GM12864 (cell line): ENCODE measurements at regions not wholly inside any gene's neighbourhood (a gene's known extent, or its start where the extent isn't known, plus 50 kb on each side); places are given as distances from the start of the nearest gene placed in this dataset.
"Not testable (repeated sequence)": the region's sequence is repeated elsewhere in the genome, so short reads cannot be mapped to it uniquely, and the experiment has no call there.

Source experiments
- DNase-seq: peaks from one replicate; pipeline ENCODE4 v3.0.0-alpha.2; 2011; ENCODE audit warnings: low read depth
- H3K4me3 ChIP-seq: 2 replicates; pipeline ENCODE4 v1.5.1; 2011; ENCODE audit warnings: mild to moderate bottlenecking, low read depth, low read length, control low read depth
- TF ChIP-seq, protein P1 (sequence below): IDR thresholded peaks from 2 replicates; pipeline ENCODE4 v1.5.1; 2011; ENCODE audit warnings: low read depth, mild to moderate bottlenecking, moderate library complexity, low read length, control low read depth, inconsistent platforms; ENCODE audit errors: missing control alignments

DNA sequence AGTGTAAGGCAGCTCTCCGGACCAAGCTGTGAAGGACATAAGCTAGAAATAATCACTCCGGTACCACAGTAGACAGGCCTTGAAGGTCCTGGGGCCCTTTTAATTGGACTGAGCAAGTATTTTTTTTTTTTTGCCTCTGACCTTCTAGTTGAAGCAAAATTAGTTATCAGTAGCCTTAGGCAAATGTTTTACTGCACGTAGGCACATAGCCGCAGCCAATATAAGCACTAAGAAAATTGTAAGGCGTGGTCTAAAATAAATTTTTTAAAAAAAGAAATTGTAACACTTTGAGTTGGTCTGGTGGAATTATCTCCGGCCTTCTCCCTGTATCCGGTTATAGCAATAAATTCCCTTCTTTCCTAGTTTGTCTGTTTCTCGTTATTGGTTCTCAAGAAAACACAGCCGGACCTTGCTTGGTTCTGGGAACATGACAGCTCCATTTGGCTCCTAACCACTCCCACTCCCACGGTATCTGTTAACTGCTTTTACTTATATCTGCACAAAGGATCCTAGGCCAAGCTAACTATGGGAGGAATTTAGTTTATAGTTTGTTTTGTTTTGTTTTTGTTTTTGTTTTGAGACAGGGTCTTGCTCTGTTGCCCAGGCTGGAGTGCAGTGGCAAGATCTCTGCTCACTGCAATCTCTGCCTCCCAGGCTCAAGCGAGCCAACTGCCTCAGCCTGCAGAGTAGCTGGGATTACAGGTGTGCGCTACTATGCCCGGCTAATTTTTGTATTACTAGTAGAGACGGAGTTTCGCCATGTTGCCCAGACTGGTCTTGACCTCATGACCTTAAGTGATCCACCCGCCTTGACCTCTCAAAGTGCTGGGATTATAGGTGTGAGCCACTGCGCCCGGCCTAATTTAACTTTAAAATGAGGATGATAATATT lies 124.4 kb upstream of the KIF5B start:
- TF ChIP-seq, protein P1, sequence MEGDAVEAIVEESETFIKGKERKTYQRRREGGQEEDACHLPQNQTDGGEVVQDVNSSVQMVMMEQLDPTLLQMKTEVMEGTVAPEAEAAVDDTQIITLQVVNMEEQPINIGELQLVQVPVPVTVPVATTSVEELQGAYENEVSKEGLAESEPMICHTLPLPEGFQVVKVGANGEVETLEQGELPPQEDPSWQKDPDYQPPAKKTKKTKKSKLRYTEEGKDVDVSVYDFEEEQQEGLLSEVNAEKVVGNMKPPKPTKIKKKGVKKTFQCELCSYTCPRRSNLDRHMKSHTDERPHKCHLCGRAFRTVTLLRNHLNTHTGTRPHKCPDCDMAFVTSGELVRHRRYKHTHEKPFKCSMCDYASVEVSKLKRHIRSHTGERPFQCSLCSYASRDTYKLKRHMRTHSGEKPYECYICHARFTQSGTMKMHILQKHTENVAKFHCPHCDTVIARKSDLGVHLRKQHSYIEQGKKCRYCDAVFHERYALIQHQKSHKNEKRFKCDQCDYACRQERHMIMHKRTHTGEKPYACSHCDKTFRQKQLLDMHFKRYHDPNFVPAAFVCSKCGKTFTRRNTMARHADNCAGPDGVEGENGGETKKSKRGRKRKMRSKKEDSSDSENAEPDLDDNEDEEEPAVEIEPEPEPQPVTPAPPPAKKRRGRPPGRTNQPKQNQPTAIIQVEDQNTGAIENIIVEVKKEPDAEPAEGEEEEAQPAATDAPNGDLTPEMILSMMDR, result no peak
- no peak overlapping the region for H3K4me3 ChIP-seq
- no peak for DNase-seq

DNA sequence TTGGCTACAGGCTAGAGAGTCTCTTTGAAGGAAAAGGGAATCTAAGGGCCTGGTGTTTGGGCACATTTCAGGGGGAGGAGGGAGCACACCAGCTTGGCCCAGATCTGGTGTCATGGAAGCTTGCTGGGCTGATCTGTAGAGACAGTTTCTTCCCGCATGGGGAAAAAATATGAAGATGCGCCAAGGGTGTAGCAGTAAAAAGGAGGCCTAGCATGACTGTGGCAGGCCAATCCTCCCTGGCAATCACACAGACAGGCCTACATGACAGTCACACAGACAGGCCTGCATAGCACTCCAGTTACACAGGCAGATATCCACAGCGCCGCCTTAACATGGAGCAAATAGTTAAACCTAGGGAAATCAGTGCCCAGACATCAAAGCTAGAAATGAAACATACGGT lies 123.6 kb upstream of the KIF5B start:
- TF ChIP-seq, protein P1, result no peak
- no peak overlapping the region for H3K4me3 ChIP-seq
- no peak for DNase-seq

DNA sequence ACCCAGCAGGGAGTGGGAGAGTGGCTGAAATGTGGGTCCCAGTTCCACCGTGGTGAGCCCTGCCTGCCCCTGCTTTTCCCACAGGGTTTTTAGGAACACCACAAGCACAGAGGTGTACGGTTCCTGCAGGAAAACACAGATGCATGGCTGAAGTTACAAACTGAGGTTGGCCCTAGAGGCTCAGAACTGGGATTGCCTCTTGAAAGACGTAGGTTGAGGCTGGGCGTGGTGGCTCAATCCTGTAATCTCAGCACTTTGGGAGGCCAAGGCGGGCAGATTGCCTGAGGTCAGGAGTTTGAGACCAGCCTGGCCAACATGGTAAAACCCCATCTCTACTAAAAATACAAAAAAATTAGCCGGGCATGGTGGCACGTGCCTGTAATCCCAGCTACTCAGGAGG lies 121.4 kb upstream of the KIF5B start:
- H3K4me3 ChIP-seq, DNase-seq: not testable (repeated sequence)

- DNase-seq, result no peak
- no peak overlapping the region for H3K4me3 ChIP-seq
- TF ChIP-seq, protein P1, result no peak
Measured at GRCh38 chr10:32175629-32176028, 119.4 kb upstream of the KIF5B start.

GRCh38 chr10:32174349-32174893 lies 118.2 kb upstream of the KIF5B start:
- TF ChIP-seq, protein P1, result no peak
- H3K4me3 ChIP-seq, result no peak overlapping the region
- no peak for DNase-seq

DNA sequence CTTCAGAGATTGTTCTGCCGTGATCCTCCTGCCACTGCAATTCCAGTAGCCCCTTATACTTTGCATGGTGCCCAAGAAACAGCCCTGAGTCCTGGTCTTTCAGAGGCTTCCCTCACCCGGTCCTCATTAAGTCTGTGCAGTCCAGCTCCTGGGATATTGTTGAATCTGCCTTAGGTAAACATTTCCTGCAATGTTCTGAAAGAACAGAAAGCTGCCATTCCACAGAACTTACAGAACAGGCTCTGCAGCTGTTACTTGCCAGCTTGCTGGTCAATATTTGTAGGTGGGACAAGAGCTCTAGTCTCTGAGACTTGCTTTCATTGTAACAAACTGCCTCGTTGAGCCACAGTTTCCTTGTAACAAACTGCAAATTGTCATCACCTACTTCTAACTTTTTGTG lies 115.0 kb upstream of the KIF5B start:
- no peak overlapping the region for H3K4me3 ChIP-seq
- no peak for DNase-seq
- TF ChIP-seq, protein P1, result no peak

DNA sequence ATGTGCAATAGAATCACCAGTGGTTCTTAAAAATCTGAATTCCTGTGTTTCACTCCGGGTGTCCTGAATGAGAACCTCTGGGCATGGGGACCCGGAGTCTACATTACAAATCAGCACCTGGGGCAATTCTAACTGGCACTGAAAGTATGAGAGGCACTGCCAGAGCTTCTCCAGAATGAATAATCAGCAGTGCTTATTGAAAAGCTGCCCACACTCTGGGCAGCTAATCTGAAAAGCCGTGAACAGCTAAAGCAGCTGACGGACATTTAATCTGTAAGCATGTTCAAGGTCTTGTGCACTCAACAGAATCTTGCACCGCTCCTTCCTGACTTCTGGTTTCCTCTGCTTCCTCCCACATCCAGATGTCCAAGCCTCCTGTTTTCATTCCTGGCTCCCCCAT lies 113.3 kb upstream of the KIF5B start:
- H3K4me3 ChIP-seq, result no peak overlapping the region
- TF ChIP-seq, protein P1, result no peak
- no peak for DNase-seq
